HepG2 (cell line): ENCODE measurements at regions not wholly inside any gene's neighbourhood (a gene's known extent, or its start where the extent isn't known, plus 50 kb on each side); places are given as distances from the start of the nearest gene placed in this dataset.

Source experiments
- ATAC-seq: fragments of 200-7000 bp; cut with Tn5 transposase; 3 replicates; pipeline ENCODE4 v1.9.1; 2020; ENCODE audit warnings: mild to moderate bottlenecking, moderate library complexity
- BruUV-seq: library from RNA; stranded (reverse); fragments of 400-500 nt; replicated peaks from 2 replicates; lab custom pipeline; 2021; lab: Mats Ljungman, UMichigan
- CTCF ChIA-PET: fragments of 300-600 bp; formaldehyde crosslinking; extraction: SDS; loops from one replicate; lab custom pipeline; 2021; ENCODE audit warnings: low total read pairs, inconsistent platforms, low intra/inter-chr PET ratio; lab: Yijun Ruan, JAX
- POLR2A ChIA-PET: fragments of 350-600 bp; sonication (Branson Sonifier 250); formaldehyde crosslinking; loops from one replicate; lab custom pipeline; 2020; ENCODE audit warnings: antibody characterized with exemption, inconsistent platforms; lab: Yijun Ruan, JAX
- DNase-seq: peaks from one replicate; pipeline ENCODE4 v3.0.0-alpha.2; 2015; ENCODE audit warnings: low spot score
- FAIRE-seq: peaks from 3 replicates; lab custom pipeline; 2011; peaks lifted over from hg19 to GRCh38; lab: Jason Lieb, UNC
- H2AFZ ChIP-seq: one replicate; pipeline ENCODE4 v1.6.1; 2011; ENCODE audit warnings: low read length, inconsistent platforms
- H3K27ac ChIP-seq: fragments of 300-600 bp; 3 replicates; pipeline ENCODE4 v1.8.0; 2011; ENCODE audit warnings: mixed run types, mild to moderate bottlenecking, mixed read lengths, low read length, inconsistent platforms; ENCODE audit not compliant: insufficient read depth; ENCODE audit errors: extremely low read length
- H3K27me3 ChIP-seq, 2 experiments: fragments of 200-600 bp in 1 of 2; 2 replicates in 1 of 2; 3 replicates in 1 of 2; pipeline versions ENCODE4 v1.6.0 to v1.8.0; 2011; ENCODE audit warnings: low read length in 2 of 2, mild to moderate bottlenecking in 2 of 2, moderate library complexity in 2 of 2, inconsistent platforms in 1 of 2; ENCODE audit not compliant: insufficient read depth in 2 of 2, control insufficient read depth in 1 of 2
- H3K36me3 ChIP-seq, 2 experiments: fragments of 200-600 bp in 1 of 2; replicated peaks in 1 of 2; 2 replicates in 1 of 2; 3 replicates in 1 of 2; pipeline versions ENCODE4 v1.5.1 to v1.8.0; 2011; ENCODE audit warnings: low read length in 2 of 2, inconsistent platforms in 1 of 2; ENCODE audit not compliant: insufficient read depth in 2 of 2, control insufficient read depth in 1 of 2
- H3K4me1 ChIP-seq: 2 replicates; pipeline ENCODE4 v1.5.1; 2012; ENCODE audit warnings: low read length, inconsistent platforms; ENCODE audit not compliant: insufficient read depth
- H3K4me2 ChIP-seq: 2 replicates; pipeline ENCODE4 v1.6.0; 2011; ENCODE audit warnings: low read depth, low read length, inconsistent platforms
- H3K4me3 ChIP-seq, 3 experiments: fragments of 200-600 bp in 1 of 3; sonication (generic), shearing (Covaris generic) in 1 of 3; replicated peaks in 1 of 3; 2 replicates each; pipeline ENCODE4 v1.5.1; 2011 to 2016; ENCODE audit warnings: low read length in 3 of 3, inconsistent platforms in 2 of 3, low read depth in 2 of 3, mild to moderate bottlenecking in 2 of 3, control low read depth in 1 of 3, mixed read lengths in 1 of 3; ENCODE audit not compliant: insufficient read depth in 1 of 3
- H3K79me2 ChIP-seq: one replicate; pipeline ENCODE4 v1.6.1; 2011; ENCODE audit warnings: low read length, inconsistent platforms; ENCODE audit not compliant: insufficient read depth
- H3K9ac ChIP-seq: 2 replicates; pipeline ENCODE4 v1.6.0; 2011; ENCODE audit warnings: mild to moderate bottlenecking, low read depth, low read length, inconsistent platforms; ENCODE audit not compliant: insufficient read depth
- H3K9me3 ChIP-seq: 2 replicates; pipeline ENCODE4 v1.5.1; 2012; ENCODE audit warnings: mild to moderate bottlenecking, low read length
- H4K20me1 ChIP-seq: 2 replicates; pipeline ENCODE4 v1.6.0; 2011; ENCODE audit warnings: inconsistent platforms, mild to moderate bottlenecking, low read length, moderate library complexity; ENCODE audit not compliant: insufficient read depth
- ARID5B ChIP-seq: IDR thresholded peaks from 2 replicates; pipeline ENCODE4 v1.4.0; 2020; ENCODE audit warnings: mild to moderate bottlenecking, missing genetic modification reagents
- CENPBD1 ChIP-seq: sonication (generic); formaldehyde crosslinking; IDR thresholded peaks from 2 replicates; pipeline ENCODE4 v1.8.0; 2022; ENCODE audit warnings: missing genetic modification reagents, low read depth, mild to moderate bottlenecking, borderline replicate concordance
- HDAC1 ChIP-seq: sonication (generic); formaldehyde crosslinking; IDR thresholded peaks from 2 replicates; pipeline ENCODE4 v1.5.1; 2020; ENCODE audit warnings: mild to moderate bottlenecking, missing genetic modification reagents
- MNT ChIP-seq: fragments of 450-650 bp; IDR thresholded peaks from 2 replicates; pipeline ENCODE4 v1.6.1; 2016
- NPAS2 ChIP-seq: sonication (generic); formaldehyde crosslinking; IDR thresholded peaks from 2 replicates; pipeline ENCODE4 v1.8.0; 2022; ENCODE audit warnings: mild to moderate bottlenecking, missing genetic modification reagents, borderline replicate concordance
- PRPF4 ChIP-seq: fragments of 200-400 bp; formaldehyde crosslinking; IDR thresholded peaks from 2 replicates; pipeline ENCODE4 v1.6.1; 2016; ENCODE audit warnings: low read length, low read depth; ENCODE audit not compliant: poor library complexity, severe bottlenecking
- TMF1 ChIP-seq: sonication (generic); formaldehyde crosslinking; IDR thresholded peaks from 2 replicates; pipeline ENCODE4 v1.8.1; 2022; ENCODE audit warnings: low read depth, missing genetic modification reagents
- ZBTB33 ChIP-seq: sonication (generic); formaldehyde crosslinking; IDR thresholded peaks from 2 replicates; pipeline ENCODE4 v1.4.0; 2020; ENCODE audit warnings: missing genetic modification reagents
- ZBTB38 ChIP-seq: sonication (generic); formaldehyde crosslinking; IDR thresholded peaks from 2 replicates; pipeline ENCODE4 v1.5.1; 2020; ENCODE audit warnings: mild to moderate bottlenecking, missing genetic modification reagents
- ZBTB7B ChIP-seq: sonication (generic); formaldehyde crosslinking; IDR thresholded peaks from 2 replicates; pipeline ENCODE4 v1.4.0; 2020; ENCODE audit warnings: missing genetic modification reagents
- ZNF225 ChIP-seq: sonication (generic); formaldehyde crosslinking; IDR thresholded peaks from 2 replicates; pipeline ENCODE4 v1.4.0; 2020; ENCODE audit warnings: mild to moderate bottlenecking, missing genetic modification reagents
- ZNF687 ChIP-seq: sonication (generic); formaldehyde crosslinking; IDR thresholded peaks from 2 replicates; pipeline ENCODE4 v1.5.1; 2020; ENCODE audit warnings: mild to moderate bottlenecking, missing genetic modification reagents, moderate library complexity
- WGBS: methylation state at CpG from one replicate; pipeline ENCODE4 v1.1.6; 2017; ENCODE audit warnings: low lambda C conversion rate; 5-methylcytosine and 5-hydroxymethylcytosine counted together
- in situ Hi-C: cut with HindIII; loops from 2 replicates; pipeline ENCODE4 v1.10.0; 2017; ENCODE audit warnings: low pct_unique_long_range_greater_than_20kb; ENCODE audit not compliant: extremely low pct_ligation_motif_present
- intact Hi-C: fragments of 100-400 bp; cut with micrococcal nuclease; formaldehyde crosslinking; loops from one replicate; pipeline ENCODE4 v1.10.0; 2022; ENCODE audit not compliant: unreplicated experiment

DNA sequence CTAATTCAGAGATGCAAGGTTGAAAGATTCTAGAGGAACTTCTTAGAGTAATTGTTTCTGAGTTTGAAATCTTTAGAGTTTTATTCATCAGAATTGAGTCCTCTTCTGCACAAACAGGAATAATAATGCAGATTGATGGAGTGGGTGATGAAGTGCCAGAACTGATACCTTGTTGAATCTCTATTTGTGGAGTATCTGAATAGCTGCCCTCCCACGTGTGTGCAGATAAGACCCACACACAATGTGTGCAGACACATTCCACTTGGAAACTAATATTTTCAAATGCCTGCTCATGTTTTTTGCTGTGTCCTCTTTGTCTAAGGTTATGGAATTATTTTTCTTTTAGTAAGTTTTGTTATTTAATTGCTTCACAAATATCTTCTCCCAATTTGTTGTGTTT, 1167.8 kb upstream of the MAP3K7 start (continued):
- TF ChIP-seq ZBTB33 (CRISPR knock-in tag) (no peak), ZNF687 (CRISPR knock-in tag) (no peak), CENPBD1 (no peak)

GRCh38 chr6:91751526-91751925, 1164.7 kb upstream of the MAP3K7 start:
- intact Hi-C loops: no loop called here
- ATAC-seq (no peak), DNase-seq (no peak), FAIRE-seq (no peak)
- no peaks in the 10 kb centered on the region for H4K20me1 ChIP-seq
- no peak overlapping the region for H3K4me3 ChIP-seq
- in situ Hi-C loops: no loop called here
- no peak overlapping the region for H3K4me2 ChIP-seq
- ChIA-PET POLR2A (no interaction called here), CTCF (no interaction called here)
- no peaks in the 10 kb centered on the region for H3K79me2 ChIP-seq
- H3K36me3 ChIP-seq: no peaks in the 10 kb centered on the region
- no peak overlapping the region for H3K9ac ChIP-seq
- H3K4me1 ChIP-seq: no peaks in the 10 kb centered on the region
- no peak overlapping the region for H2AFZ ChIP-seq
- H3K27me3 ChIP-seq: no peaks in the 10 kb centered on the region
- BruUV-seq: no TSS peak
- WGBS: 30% methylated on average over 6 of the region's 6 CpGs
- H3K27ac ChIP-seq: no peak overlapping the region
- H3K9me3 ChIP-seq: no peaks in the 10 kb centered on the region
- TF ChIP-seq ARID5B (CRISPR knock-in tag) (no peak), TMF1 (CRISPR knock-in tag) (no peak), ZNF225 (CRISPR knock-in tag) (no peak), ZBTB7B (no peak), HDAC1 (CRISPR knock-in tag) (no peak), MNT (no peak), PRPF4 (no peak), NPAS2 (CRISPR knock-in tag) (no peak), ZBTB38 (CRISPR knock-in tag) (no peak)
